Body of pancreas (tissue), 4 donors: ENCODE measurements at regions not wholly inside any gene's neighbourhood (a gene's known extent, or its start where the extent isn't known, plus 50 kb on each side); places are given as distances from the start of the nearest gene placed in this dataset.

ENCODE experiments used
- CTCF ChIP-seq, 7 experiments: fragments of 450-650 bp in 4 of 7; fragments of 200-600 bp in 3 of 7; sonication (generic) in 3 of 7; IDR thresholded peaks; one replicate each; pipeline ENCODE4 v1.5.1; 2016 to 2019; ENCODE audit warnings: antibody characterized with exemption in 7 of 7
- POLR2A ChIP-seq, 3 donors: fragments of 450-650 bp; IDR thresholded peaks; one replicate each; pipeline ENCODE4 v1.6.1; 2016; ENCODE audit warnings: antibody characterized with exemption in 3 of 3, mild to moderate bottlenecking in 2 of 3

GRCh38 chr5:125685771-125686170, 737.4 kb upstream of the GRAMD2B start:
- TF ChIP-seq POLR2A (IDR thresholded peaks at IDR 0.05) (no peak), CTCF (IDR thresholded peaks at IDR 0.05) (no peak)
